Upper lobe of left lung (tissue), 4 donors: ENCODE measurements at regions not wholly inside any gene's neighbourhood (a gene's known extent, or its start where the extent isn't known, plus 50 kb on each side); places are given as distances from the start of the nearest gene placed in this dataset.

ENCODE experiments used
- EP300 ChIP-seq, 4 donors: sonication (generic); formaldehyde crosslinking; IDR thresholded peaks; one replicate each; pipeline ENCODE4 v1.5.1; 2017; ENCODE audit warnings: antibody characterized with exemption in 4 of 4, control low read depth in 2 of 4
- POLR2A ChIP-seq, 4 donors: fragments of 450-650 bp; IDR thresholded peaks; one replicate each; pipeline ENCODE4 v1.5.1; 2016 to 2017; ENCODE audit warnings: antibody characterized with exemption in 4 of 4, mild to moderate bottlenecking in 2 of 4
- TF ChIP-seq, protein P1 (sequence below), 6 experiments: fragments of 450-650 bp in 4 of 6; fragments of 200-600 bp in 2 of 6; sonication (generic) in 2 of 6; IDR thresholded peaks; one replicate each; pipeline ENCODE4 v1.5.1; 2016 to 2019; ENCODE audit warnings: antibody characterized with exemption in 6 of 6

GRCh38 chr6:115708850-115709249 is 351.8 kb downstream of the FRK start:
- TF ChIP-seq, protein P1, sequence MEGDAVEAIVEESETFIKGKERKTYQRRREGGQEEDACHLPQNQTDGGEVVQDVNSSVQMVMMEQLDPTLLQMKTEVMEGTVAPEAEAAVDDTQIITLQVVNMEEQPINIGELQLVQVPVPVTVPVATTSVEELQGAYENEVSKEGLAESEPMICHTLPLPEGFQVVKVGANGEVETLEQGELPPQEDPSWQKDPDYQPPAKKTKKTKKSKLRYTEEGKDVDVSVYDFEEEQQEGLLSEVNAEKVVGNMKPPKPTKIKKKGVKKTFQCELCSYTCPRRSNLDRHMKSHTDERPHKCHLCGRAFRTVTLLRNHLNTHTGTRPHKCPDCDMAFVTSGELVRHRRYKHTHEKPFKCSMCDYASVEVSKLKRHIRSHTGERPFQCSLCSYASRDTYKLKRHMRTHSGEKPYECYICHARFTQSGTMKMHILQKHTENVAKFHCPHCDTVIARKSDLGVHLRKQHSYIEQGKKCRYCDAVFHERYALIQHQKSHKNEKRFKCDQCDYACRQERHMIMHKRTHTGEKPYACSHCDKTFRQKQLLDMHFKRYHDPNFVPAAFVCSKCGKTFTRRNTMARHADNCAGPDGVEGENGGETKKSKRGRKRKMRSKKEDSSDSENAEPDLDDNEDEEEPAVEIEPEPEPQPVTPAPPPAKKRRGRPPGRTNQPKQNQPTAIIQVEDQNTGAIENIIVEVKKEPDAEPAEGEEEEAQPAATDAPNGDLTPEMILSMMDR (IDR thresholded peaks at IDR 0.05) = no peak
- TF ChIP-seq POLR2A (IDR thresholded peaks at IDR 0.05) (no peak), EP300 (IDR thresholded peaks at IDR 0.05) (no peak)
